SU-DHL-6 (cell line): ENCODE measurements at regions not wholly inside any gene's neighbourhood (a gene's known extent, or its start where the extent isn't known, plus 50 kb on each side); places are given as distances from the start of the nearest gene placed in this dataset.

Experiments
- H2AFZ ChIP-seq: fragments of 200-600 bp; sonication (generic); 2 replicates; pipeline ENCODE4 v1.6.1; 2014; ENCODE audit warnings: low read depth, mild to moderate bottlenecking, moderate library complexity, mixed read lengths, antibody characterized with exemption, low read length; ENCODE audit not compliant: severe bottlenecking
- H3F3A ChIP-seq: fragments of 200-600 bp; shearing (Covaris generic); 2 replicates; pipeline ENCODE4 v1.6.0; 2016; ENCODE audit warnings: antibody characterized with exemption, mild to moderate bottlenecking; ENCODE audit not compliant: insufficient read depth
- H3K27ac ChIP-seq: fragments of 200-600 bp; sonication (generic); 2 replicates; pipeline ENCODE4 v1.5.1; 2016; ENCODE audit warnings: low read depth, mild to moderate bottlenecking, low read length, moderate library complexity, mixed read lengths
- H3K27me3 ChIP-seq: fragments of 200-600 bp; sonication (generic), shearing (Covaris generic); 2 replicates; pipeline ENCODE4 v1.6.0; 2014; ENCODE audit warnings: mild to moderate bottlenecking, low read length
- H3K36me3 ChIP-seq: fragments of 200-600 bp; sonication (generic); 2 replicates; pipeline ENCODE4 v1.6.1; 2014; ENCODE audit warnings: mild to moderate bottlenecking, low read length, mixed read lengths
- H3K4me2 ChIP-seq: fragments of 300-600, 200-600 bp; shearing (Covaris generic), sonication (generic); 2 replicates; pipeline ENCODE4 v1.6.0; 2014; ENCODE audit warnings: low read length, low read depth, mild to moderate bottlenecking; ENCODE audit not compliant: poor library complexity, severe bottlenecking
- H3K4me3 ChIP-seq: fragments of 200-600 bp; sonication (generic); 2 replicates; pipeline ENCODE4 v1.5.1; 2014; ENCODE audit warnings: antibody characterized with exemption, low read length, mild to moderate bottlenecking, mixed read lengths; ENCODE audit not compliant: insufficient read depth, poor library complexity, severe bottlenecking
- H3K79me2 ChIP-seq: fragments of 200-600 bp; sonication (generic); 2 replicates; pipeline ENCODE4 v1.6.1; 2014; ENCODE audit warnings: mild to moderate bottlenecking, low read length, moderate library complexity; ENCODE audit not compliant: insufficient read depth
- H3K9ac ChIP-seq: fragments of 200-600 bp; sonication (generic); 2 replicates; pipeline ENCODE4 v1.7.0; 2014; ENCODE audit warnings: mild to moderate bottlenecking, low read length
- H3K9me2 ChIP-seq: fragments of 200-600 bp; sonication (generic); replicated peaks from 2 replicates; pipeline ENCODE4 v1.6.1; 2014; ENCODE audit warnings: low read length; ENCODE audit not compliant: insufficient read depth
- H3K9me3 ChIP-seq: fragments of 200-600 bp; sonication (generic); 2 replicates; pipeline ENCODE4 v1.6.1; 2014; ENCODE audit warnings: low read length, mixed read lengths; ENCODE audit not compliant: insufficient read depth
- H4K20me1 ChIP-seq: fragments of 200-600 bp; sonication (generic); 2 replicates; pipeline ENCODE4 v1.6.1; 2014; ENCODE audit warnings: low read depth, mild to moderate bottlenecking, antibody characterized with exemption, low read length, moderate library complexity, mixed read lengths
- CTCF ChIP-seq: fragments of 200-600 bp; sonication (generic); IDR thresholded peaks from one replicate; pipeline ENCODE4 v1.5.1; 2017; ENCODE audit warnings: antibody characterized with exemption, mild to moderate bottlenecking, low read length, moderate library complexity; ENCODE audit not compliant: insufficient read depth, poor library complexity, severe bottlenecking
- EZH2phosphoT487 ChIP-seq: fragments of 200-600 bp; sonication (generic), shearing (Covaris generic); conservative IDR thresholded peaks from 2 replicates; pipeline ENCODE4 v1.6.1; 2018; ENCODE audit warnings: mild to moderate bottlenecking, antibody characterized with exemption, low read length, moderate library complexity, mixed read lengths

GRCh38 chr2:39542523-39542922, 105.4 kb upstream of the MAP4K3 start:
- H3K9me3 ChIP-seq: no peaks in the 10 kb centered on the region
- no peak overlapping the region for H3K27ac ChIP-seq
- H4K20me1 ChIP-seq: no peaks in the 10 kb centered on the region
- no peak overlapping the region for H3K9ac ChIP-seq
- no peaks in the 10 kb centered on the region for H3K9me2 ChIP-seq
- H2AFZ ChIP-seq: no peak overlapping the region
- no peak for TF ChIP-seq EZH2phosphoT487
- no peak for TF ChIP-seq CTCF
- no peak overlapping the region for H3K4me3 ChIP-seq
- no peaks in the 10 kb centered on the region for H3K36me3 ChIP-seq
- no peaks in the 10 kb centered on the region for H3K79me2 ChIP-seq
- H3K27me3 ChIP-seq: no peaks in the 10 kb centered on the region
- no peak overlapping the region for H3K4me2 ChIP-seq
- no peaks in the 10 kb centered on the region for H3F3A ChIP-seq

GRCh38 chr2:39545957-39546356, 108.9 kb upstream of the MAP4K3 start:
- no peaks in the 10 kb centered on the region for H3K36me3 ChIP-seq
- TF ChIP-seq CTCF (no peak), EZH2phosphoT487 (no peak)

GRCh38 chr2:39546409-39546808, 109.3 kb upstream of the MAP4K3 start:
- H3K27ac ChIP-seq: no peak overlapping the region
- no peak overlapping the region for H2AFZ ChIP-seq
- no peaks in the 10 kb centered on the region for H3K79me2 ChIP-seq
- H3K4me3 ChIP-seq: no peak overlapping the region
- no peaks in the 10 kb centered on the region for H4K20me1 ChIP-seq
- H3K36me3 ChIP-seq: no peaks in the 10 kb centered on the region
- H3K9me3 ChIP-seq: no peaks in the 10 kb centered on the region
- no peak overlapping the region for H3K9ac ChIP-seq
- H3K27me3 ChIP-seq: no peaks in the 10 kb centered on the region
- no peak overlapping the region for H3K4me2 ChIP-seq
- no peaks in the 10 kb centered on the region for H3K9me2 ChIP-seq
- TF ChIP-seq CTCF: no peak
- no peak for TF ChIP-seq EZH2phosphoT487
- no peaks in the 10 kb centered on the region for H3F3A ChIP-seq

More at GRCh38 chr2:39545957-39546356, 108.9 kb upstream of the MAP4K3 start:
- Histone ChIP-seq H3K27me3 (no peaks in the 10 kb centered on the region), H2AFZ (no peak overlapping the region), H3K9me2 (no peaks in the 10 kb centered on the region), H3K27ac (no peak overlapping the region), H3K9ac (no peak overlapping the region), H3K9me3 (no peaks in the 10 kb centered on the region), H3K4me3 (no peak overlapping the region), H3K4me2 (no peak overlapping the region), H4K20me1 (no peaks in the 10 kb centered on the region), H3K79me2 (no peaks in the 10 kb centered on the region), H3F3A (no peaks in the 10 kb centered on the region)
